ENCODE measurements at regions not wholly inside any gene's neighbourhood (a gene's known extent, or its start where the extent isn't known, plus 50 kb on each side); places are given as distances from the start of the nearest gene placed in this dataset.

- no peak for FAIRE-seq
- 88% methylated on average over 4 of the region's 4 CpGs; no CpG with 5 or more reads in 1 of the 2 experiments for WGBS, 2 experiments (ENCODE audit: extremely low coverage in 1 of 2, insufficient coverage in 1 of 2, insufficient read length in 1 of 2, insufficient replicate concordance in 2 of 2, low coverage in 1 of 2, low lambda C conversion rate in 2 of 2, missing lambda C conversion rate in 1 of 2)
- H3K4me3 ChIP-seq (ENCODE audit: extremely low read depth in 1 of 4, insufficient read depth in 2 of 4, low read depth in 3 of 4, low read length in 4 of 4), result no peak overlapping the region
- H3K23me2 ChIP-seq (ENCODE audit: low read depth, low read length), result no peaks in the 10 kb centered on the region
- H3K4ac ChIP-seq (replicated peaks; ENCODE audit: insufficient read length, low read depth, low read length), result no peak overlapping the region
- no peak overlapping the region for H2AK5ac ChIP-seq (ENCODE audit: low read depth, low read length)
- no peak overlapping the region for H4K5ac ChIP-seq (ENCODE audit: insufficient read length, low read depth, low read length)
- no peaks in the 10 kb centered on the region; a peak in 2 of 7 replicates for H3K4me1 ChIP-seq (replicated peaks in 1 of 4; ENCODE audit: control insufficient read depth in 3 of 4, insufficient read depth in 4 of 4, low read length in 3 of 4)
- no peak overlapping the region for H3K27ac ChIP-seq (ENCODE audit: low read depth, low read length)
- ChIA-PET POLR2A (ENCODE audit: partially characterized antibody) (no interaction called here), CTCF (ENCODE audit: partially characterized antibody) (no interaction called here)
- H3K4me2 ChIP-seq (ENCODE audit: insufficient read depth in 1 of 2, low read depth in 2 of 2, low read length in 2 of 2), result no peak overlapping the region
- H2BK5ac ChIP-seq (ENCODE audit: low read depth, low read length), result no peak overlapping the region
- no peak overlapping the region; the same call in 1 of the 2 replicates for H2BK12ac ChIP-seq (ENCODE audit: low read depth, low read length)
- H3K18ac ChIP-seq (ENCODE audit: extremely low read depth, low read length), result no peak overlapping the region
- H3K9me3 ChIP-seq (ENCODE audit: insufficient read depth in 2 of 2, low read depth in 1 of 2, low read length in 1 of 2), result no peaks in the 10 kb centered on the region
- no peak overlapping the region for H2BK120ac ChIP-seq (replicated peaks; ENCODE audit: low read depth, low read length)
- no peak overlapping the region for H4K91ac ChIP-seq (replicated peaks; ENCODE audit: insufficient read length, low read length)
- 0 out of 2 replicates have a peak overlapping the region, but pooled peaks have one; percentile 20 for H2BK15ac ChIP-seq (ENCODE audit: low read length)
- no peaks in the 10 kb centered on the region for H3K79me1 ChIP-seq (ENCODE audit: low read depth, low read length)
- no peak overlapping the region for H4K8ac ChIP-seq (ENCODE audit: extremely low read depth, insufficient read depth, low read length)
- no peaks in the 10 kb centered on the region for H3K27me3 ChIP-seq (replicated peaks in 1 of 4; ENCODE audit: control insufficient read depth in 3 of 4, extremely low read depth in 1 of 4, insufficient read depth in 3 of 4, low read length in 3 of 4)
- no peak for DNase-seq (ENCODE audit: low read depth in 1 of 2, low spot score in 2 of 2)
- H3K36me3 ChIP-seq (ENCODE audit: control insufficient read depth in 2 of 4, insufficient read depth in 4 of 4, low read length in 3 of 4), result no peaks in the 10 kb centered on the region
- no peak overlapping the region for H2BK20ac ChIP-seq (ENCODE audit: low read length)
- no peak overlapping the region for H3K14ac ChIP-seq (ENCODE audit: insufficient read length)
- no peaks in the 10 kb centered on the region for H3K79me2 ChIP-seq (ENCODE audit: control insufficient read depth in 1 of 2, insufficient read depth in 2 of 2, low read length in 2 of 2)
- no peaks in the 10 kb centered on the region for H4K20me1 ChIP-seq (replicated peaks in 1 of 2; ENCODE audit: control insufficient read depth in 1 of 2, insufficient read depth in 2 of 2, low read length in 2 of 2)
- no peak overlapping the region for H3K9ac ChIP-seq (replicated peaks in 1 of 4; ENCODE audit: extremely low read depth in 1 of 4, low read depth in 3 of 4, low read length in 3 of 4)
- 0 out of 2 replicates have a peak overlapping the region, but pooled peaks have one; percentile 18 for H2AFZ ChIP-seq (ENCODE audit: low read length)
- no peak overlapping the region for H3K56ac ChIP-seq (replicated peaks; ENCODE audit: insufficient read length, low read depth, low read length)
- no peak overlapping the region for H3K23ac ChIP-seq (ENCODE audit: insufficient read length)
- TF ChIP-seq CBX8 (IDR thresholded peaks at IDR 0.05; ENCODE audit: borderline replicate concordance, low read depth, low read length) (no peak), HDAC6 (IDR thresholded peaks at IDR 0.05; ENCODE audit: low read depth, low read length) (no peak), EP300 (IDR thresholded peaks at IDR 0.05; ENCODE audit: borderline replicate concordance in 1 of 2, low read depth in 2 of 2, low read length in 2 of 2) (no peak), KDM5A (IDR thresholded peaks at IDR 0.05; ENCODE audit: low read length) (no peak), CHD1 (IDR thresholded peaks at IDR 0.05; ENCODE audit: low read depth, low read length) (no peak), SP4 (IDR thresholded peaks at IDR 0.05; ENCODE audit: low read length) (no peak), TAF1 (IDR thresholded peaks at IDR 0.05; ENCODE audit: low read depth, low read length) (no peak), ATF2 (IDR thresholded peaks at IDR 0.05; ENCODE audit: low read length) (no peak), RXRA (IDR thresholded peaks at IDR 0.05; ENCODE audit: insufficient read depth, low read depth, low read length) (no peak), SP2 (IDR thresholded peaks at IDR 0.05; ENCODE audit: low read length) (no peak), EGR1 (IDR thresholded peaks at IDR 0.05; ENCODE audit: borderline replicate concordance, low read depth, low read length) (no peak), USF2 (IDR thresholded peaks at IDR 0.05; ENCODE audit: low read length) (no peak), TEAD4 (IDR thresholded peaks at IDR 0.05; ENCODE audit: low read depth, low read length) (no peak)
Measured at GRCh38 chr14:53710615-53711014, 246.0 kb downstream of the BMP4 start.

All from H1 (cell line).